Activated CD8-positive, alpha-beta T cell treated with anti-CD3 and anti-CD28 coated beads for 36 hours (primary cell): ENCODE measurements at regions not wholly inside any gene's neighbourhood (a gene's known extent, or its start where the extent isn't known, plus 50 kb on each side); places are given as distances from the start of the nearest gene placed in this dataset.

Source experiments
- ATAC-seq: fragments of 200-7000 bp; cut with Tn5 transposase; one replicate; pipeline ENCODE4 v1.10.0; 2021; ENCODE audit warnings: mild to moderate bottlenecking, moderate library complexity
- CTCF ChIA-PET: fragments of 350-600 bp; sonication (Branson Sonifier 250); formaldehyde crosslinking; loops from one replicate; lab custom pipeline; 2021; ENCODE audit warnings: antibody characterized with exemption; lab: Charles Lee
- POLR2A ChIA-PET: fragments of 350-600 bp; sonication (Branson Sonifier 250); formaldehyde crosslinking; loops from one replicate; lab custom pipeline; 2021; ENCODE audit warnings: antibody characterized with exemption; lab: Charles Lee
- DNase-seq: peaks from one replicate; pipeline ENCODE4 v3.0.0-alpha.2; 2020
- H3K27ac Mint-ChIP-seq: one replicate; pipeline ENCODE4 v1.8.0; 2021; ENCODE audit warnings: mild to moderate bottlenecking, mixed read lengths
- H3K27me3 Mint-ChIP-seq: one replicate; pipeline ENCODE4 v1.8.0; 2021; ENCODE audit warnings: mixed read lengths
- H3K36me3 Mint-ChIP-seq: one replicate; pipeline ENCODE4 v1.8.0; 2021; ENCODE audit warnings: low read depth, mixed read lengths
- H3K4me1 Mint-ChIP-seq: one replicate; pipeline ENCODE4 v1.8.0; 2021; ENCODE audit warnings: low read depth, mixed read lengths
- H3K4me3 Mint-ChIP-seq: one replicate; pipeline ENCODE4 v1.8.0; 2021; ENCODE audit warnings: mild to moderate bottlenecking, moderate library complexity, mixed read lengths
- H3K9me3 Mint-ChIP-seq: one replicate; pipeline ENCODE4 v1.8.0; 2021; ENCODE audit warnings: mixed read lengths
- intact Hi-C: fragments of 100-400 bp; cut with micrococcal nuclease; formaldehyde crosslinking; loops from one replicate; pipeline ENCODE4 v1.10.0; 2022
- TF ChIP-seq, protein P1 (sequence below): fragments of 200-600 bp; IDR thresholded peaks from one replicate; pipeline ENCODE4 v1.8.0; 2022; ENCODE audit warnings: antibody characterized with exemption, mild to moderate bottlenecking

DNA sequence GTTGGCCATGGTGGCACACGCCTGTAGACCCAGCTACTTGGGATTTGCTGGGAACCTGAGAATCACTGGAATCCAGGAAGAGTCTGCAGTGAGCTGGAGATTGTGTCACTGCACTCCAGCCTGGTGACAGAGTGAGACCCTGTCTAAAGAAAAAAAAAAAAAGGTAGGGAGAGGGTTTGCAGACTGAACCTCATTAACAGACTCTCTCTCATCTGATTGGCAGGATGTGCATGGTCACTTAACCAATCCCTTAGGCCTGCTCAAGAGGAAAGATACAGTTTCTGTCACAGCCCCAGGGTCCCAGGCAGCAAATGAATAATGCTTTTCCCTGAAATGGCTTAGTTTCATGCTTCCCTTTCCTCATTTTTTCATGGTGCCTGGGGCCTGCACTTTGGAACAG lies 160.5 kb upstream of the KCNJ16 start:
- H3K4me1 Mint-ChIP-seq = no peaks in the 10 kb centered on the region
- no peaks in the 10 kb centered on the region for H3K9me3 Mint-ChIP-seq
- intact Hi-C loops = no loop called here
- no peak overlapping the region for H3K27ac Mint-ChIP-seq
- H3K27me3 Mint-ChIP-seq = peaks cover 1% of the 10 kb centered on the region
- CTCF ChIA-PET = no interaction called here
- H3K4me3 Mint-ChIP-seq = no peak overlapping the region
- POLR2A ChIA-PET = no interaction called here
- TF ChIP-seq, protein P1, sequence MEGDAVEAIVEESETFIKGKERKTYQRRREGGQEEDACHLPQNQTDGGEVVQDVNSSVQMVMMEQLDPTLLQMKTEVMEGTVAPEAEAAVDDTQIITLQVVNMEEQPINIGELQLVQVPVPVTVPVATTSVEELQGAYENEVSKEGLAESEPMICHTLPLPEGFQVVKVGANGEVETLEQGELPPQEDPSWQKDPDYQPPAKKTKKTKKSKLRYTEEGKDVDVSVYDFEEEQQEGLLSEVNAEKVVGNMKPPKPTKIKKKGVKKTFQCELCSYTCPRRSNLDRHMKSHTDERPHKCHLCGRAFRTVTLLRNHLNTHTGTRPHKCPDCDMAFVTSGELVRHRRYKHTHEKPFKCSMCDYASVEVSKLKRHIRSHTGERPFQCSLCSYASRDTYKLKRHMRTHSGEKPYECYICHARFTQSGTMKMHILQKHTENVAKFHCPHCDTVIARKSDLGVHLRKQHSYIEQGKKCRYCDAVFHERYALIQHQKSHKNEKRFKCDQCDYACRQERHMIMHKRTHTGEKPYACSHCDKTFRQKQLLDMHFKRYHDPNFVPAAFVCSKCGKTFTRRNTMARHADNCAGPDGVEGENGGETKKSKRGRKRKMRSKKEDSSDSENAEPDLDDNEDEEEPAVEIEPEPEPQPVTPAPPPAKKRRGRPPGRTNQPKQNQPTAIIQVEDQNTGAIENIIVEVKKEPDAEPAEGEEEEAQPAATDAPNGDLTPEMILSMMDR = no peak
- ATAC-seq (no peak), DNase-seq (no peak)
- no peaks in the 10 kb centered on the region for H3K36me3 Mint-ChIP-seq

DNA sequence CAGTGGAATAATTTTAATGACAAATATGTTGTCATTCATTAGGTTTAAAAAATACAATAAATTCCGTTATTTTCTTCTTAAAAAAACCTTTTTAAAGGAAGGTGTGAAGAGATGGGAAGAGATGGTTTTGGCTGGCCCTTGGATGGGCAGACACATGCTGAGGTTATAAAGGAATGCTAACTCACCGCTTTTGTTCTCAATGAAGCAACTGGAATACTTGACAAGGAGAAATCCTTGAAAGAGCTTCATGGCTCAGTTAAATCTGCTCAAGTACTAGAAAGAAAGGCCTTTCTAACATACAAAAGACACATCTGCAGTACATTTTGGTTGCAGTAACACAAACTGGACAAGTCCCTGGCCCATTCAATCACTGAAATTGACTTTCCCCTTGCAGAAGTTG lies 158.3 kb upstream of the KCNJ16 start:
- CTCF ChIA-PET = no interaction called here
- ATAC-seq = no peak
- POLR2A ChIA-PET = no interaction called here

DNA sequence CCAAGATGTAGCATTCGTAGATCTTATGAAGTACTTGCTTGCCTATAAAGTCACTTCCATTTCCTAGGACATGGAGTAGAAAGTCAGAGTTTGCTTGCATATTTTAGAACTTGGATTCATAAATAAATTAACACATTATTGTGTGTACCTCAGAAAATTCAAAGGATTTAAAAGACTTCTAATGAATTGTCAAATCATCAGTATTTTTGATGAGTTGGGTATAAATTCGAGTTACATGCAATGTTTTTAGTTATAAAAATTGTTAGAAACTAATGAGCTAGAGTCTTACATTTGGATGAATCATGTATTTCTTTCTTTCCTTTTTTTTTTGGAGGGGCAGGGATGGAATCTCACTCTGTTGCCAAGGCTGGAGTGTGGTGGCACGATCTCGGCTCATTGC lies 156.9 kb upstream of the KCNJ16 start:
- intact Hi-C loops = no loop called here
- TF ChIP-seq, protein P1 = no peak
- ATAC-seq (no peak), DNase-seq (no peak)
- no peaks in the 10 kb centered on the region for H3K4me1 Mint-ChIP-seq
- H3K27me3 Mint-ChIP-seq = peaks cover 1% of the 10 kb centered on the region
- H3K9me3 Mint-ChIP-seq = peaks cover 4% of the 10 kb centered on the region
- no peaks in the 10 kb centered on the region for H3K36me3 Mint-ChIP-seq
- ChIA-PET POLR2A (no interaction called here), CTCF (interaction anchor here (1.1 kb wide), 1 partner anchor 9 kb away, joined by 3 read pairs; no protein-coding TSS in a partner anchor)
- no peak overlapping the region for H3K4me3 Mint-ChIP-seq
- H3K27ac Mint-ChIP-seq = no peak overlapping the region

More for the DNA sequence above, 158.3 kb upstream of the KCNJ16 start:
- intact Hi-C loops = no loop called here
- Mint-ChIP-seq H3K27ac (no peak overlapping the region), H3K4me3 (no peak overlapping the region), H3K9me3 (peaks cover 4% of the 10 kb centered on the region), H3K27me3 (peaks cover 1% of the 10 kb centered on the region), H3K4me1 (no peaks in the 10 kb centered on the region), H3K36me3 (no peaks in the 10 kb centered on the region)
- TF ChIP-seq, protein P1 = no peak
- DNase-seq = no peak

DNA sequence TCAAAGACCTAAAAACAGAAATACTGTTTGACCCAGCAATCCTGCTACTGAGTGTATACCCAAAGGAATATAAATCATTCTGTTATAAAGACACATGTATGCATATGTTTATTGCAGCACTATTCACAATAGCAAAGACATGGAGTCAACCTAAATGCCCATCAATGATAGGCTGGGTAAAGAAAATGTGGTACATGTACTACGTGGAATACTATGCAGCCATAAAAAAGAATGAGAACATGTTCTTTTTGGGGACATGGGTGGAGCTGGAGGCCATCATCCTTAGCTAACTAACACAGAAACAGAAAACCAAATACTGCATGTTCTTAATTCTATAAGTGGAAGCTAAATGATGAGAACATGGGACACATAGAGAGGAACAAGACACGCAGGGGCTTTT lies 155.2 kb upstream of the KCNJ16 start:
- ATAC-seq (no peak), DNase-seq (no peak)
- no peaks in the 10 kb centered on the region for H3K36me3 Mint-ChIP-seq
- CTCF ChIA-PET = no interaction called here
- H3K4me3 Mint-ChIP-seq = no peak overlapping the region
- POLR2A ChIA-PET = no interaction called here
- intact Hi-C loops = no loop called here
- no peaks in the 10 kb centered on the region for H3K4me1 Mint-ChIP-seq
- H3K27me3 Mint-ChIP-seq = peaks cover 1% of the 10 kb centered on the region
- no peak overlapping the region for H3K27ac Mint-ChIP-seq
- TF ChIP-seq, protein P1 = no peak
- peaks cover 4% of the 10 kb centered on the region for H3K9me3 Mint-ChIP-seq

DNA sequence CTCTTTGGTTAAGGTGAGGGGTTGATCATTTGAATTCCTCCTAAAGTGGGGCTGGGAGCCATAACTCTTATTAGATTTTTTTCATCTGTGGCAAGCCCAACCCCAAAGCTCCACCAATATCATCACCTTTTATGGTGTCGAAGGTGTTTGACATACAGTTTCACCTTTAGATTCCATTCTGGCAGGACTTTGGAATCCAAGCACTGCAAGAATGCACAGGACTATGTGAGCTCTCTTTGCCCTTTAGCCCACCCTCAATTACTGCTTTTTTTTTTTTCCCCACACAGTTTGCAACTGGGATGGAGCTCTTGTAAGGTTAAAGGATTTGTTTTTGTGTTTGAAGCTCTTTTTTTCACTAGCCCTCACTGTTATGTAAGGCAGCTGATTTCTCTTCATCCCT lies 154.0 kb upstream of the KCNJ16 start:
- Mint-ChIP-seq H3K27me3 (peaks cover 1% of the 10 kb centered on the region), H3K36me3 (no peaks in the 10 kb centered on the region), H3K9me3 (peaks cover 4% of the 10 kb centered on the region), H3K4me1 (no peaks in the 10 kb centered on the region), H3K4me3 (no peak overlapping the region), H3K27ac (no peak overlapping the region)
- no peak for DNase-seq
- TF ChIP-seq, protein P1 = no peak
- intact Hi-C loops = no loop called here
- POLR2A ChIA-PET = no interaction called here
- CTCF ChIA-PET = no interaction called here
- ATAC-seq = no peak
